Stomach (tissue), 8 donors: ENCODE measurements at regions not wholly inside any gene's neighbourhood (a gene's known extent, or its start where the extent isn't known, plus 50 kb on each side); places are given as distances from the start of the nearest gene placed in this dataset.

Experiments used
- DNase-seq, 2 donors: peaks; one replicate each; pipeline versions ENCODE4 v3.0.0 to v3.0.0-alpha.2; 2013 to 2019
- H3K27ac ChIP-seq, 5 donors: fragments of 200-600 bp in 4 of 5; sonication (generic) in 4 of 5; one replicate each; pipeline ENCODE4 v1.5.1; 2013 to 2019; ENCODE audit warnings: mild to moderate bottlenecking in 1 of 5, moderate library complexity in 1 of 5
- H3K27me3 ChIP-seq, 3 donors: fragments of 200-600 bp; sonication (generic); one replicate each; pipeline ENCODE4 v1.5.1; 2017 to 2019; ENCODE audit warnings: mixed run types in 1 of 3
- H3K36me3 ChIP-seq, 4 donors: fragments of 200-600 bp; sonication (generic); 1 replicate in 3 of 4; 2 replicates in 1 of 4; pipeline ENCODE4 v1.5.1; 2016 to 2019
- H3K4me1 ChIP-seq, 4 donors: fragments of 200-600 bp; sonication (generic); one replicate each; pipeline ENCODE4 v1.5.1; 2016 to 2019
- H3K4me3 ChIP-seq, 4 donors: fragments of 200-600 bp; sonication (generic) in 3 of 4; one replicate each; pipeline ENCODE4 v1.5.1; 2016 to 2019; ENCODE audit warnings: mild to moderate bottlenecking in 1 of 4
- H3K9me3 ChIP-seq, 4 donors: fragments of 200-600 bp; sonication (generic); one replicate each; pipeline ENCODE4 v1.5.1; 2016 to 2019
- CTCF ChIP-seq, 7 experiments: fragments of 450-650 bp in 4 of 7; fragments of 200-600 bp in 3 of 7; sonication (generic) in 3 of 7; IDR thresholded peaks; one replicate each; pipeline ENCODE4 v1.5.1; 2016 to 2019; ENCODE audit warnings: antibody characterized with exemption in 7 of 7, control low read depth in 2 of 7, mild to moderate bottlenecking in 1 of 7
- EP300 ChIP-seq: sonication (generic); formaldehyde crosslinking; IDR thresholded peaks from one replicate; pipeline ENCODE4 v1.6.1; 2017; ENCODE audit warnings: antibody characterized with exemption
- POLR2A ChIP-seq, 4 donors: fragments of 450-650 bp; IDR thresholded peaks; one replicate each; pipeline ENCODE4 v1.6.1; 2016; ENCODE audit warnings: antibody characterized with exemption in 4 of 4, control low read depth in 2 of 4, mild to moderate bottlenecking in 1 of 4, moderate library complexity in 1 of 4
- POLR2AphosphoS5 ChIP-seq, 3 donors: sonication (generic); formaldehyde crosslinking; IDR thresholded peaks; one replicate each; pipeline ENCODE4 v1.6.1; 2016; ENCODE audit warnings: antibody characterized with exemption in 3 of 3
- WGBS, 5 donors: extraction: QIAGEN DNeasy Blood & Tissue Kit in 3 of 5; methylation state at CpG; one replicate each; pipeline versions ENCODE4 v1.1.5 to v1.1.7; 2013 to 2018; 5-methylcytosine and 5-hydroxymethylcytosine counted together
- intact Hi-C: fragments of 100-400 bp; cut with DNase I; formaldehyde crosslinking; loops from one replicate; pipeline ENCODE4 v1.15.1; 2023; ENCODE audit warnings: low total_unique reads
- donor health status: healthy with polysubstance abuse.
- donor health status: Bipolar disorder and iron deficiency.
- donor health status: healthy.

- no peak for DNase-seq
- no peaks in the 10 kb centered on the region for H3K27me3 ChIP-seq
- H3K4me1 ChIP-seq = no peaks in the 10 kb centered on the region
- no peak overlapping the region for H3K27ac ChIP-seq
- no peak for TF ChIP-seq CTCF (IDR thresholded peaks at IDR 0.05)
- TF ChIP-seq POLR2A (IDR thresholded peaks at IDR 0.05) = no peak
- no peak for TF ChIP-seq POLR2AphosphoS5 (IDR thresholded peaks at IDR 0.05)
- no peak for TF ChIP-seq EP300
- H3K36me3 ChIP-seq = no peaks in the 10 kb centered on the region
- 55 to 85% (median 60%) methylated on average over 2 of the region's 2 CpGs for WGBS, 5 donors
- H3K9me3 ChIP-seq = no peaks in the 10 kb centered on the region
- intact Hi-C loops = no loop called here
- no peak overlapping the region for H3K4me3 ChIP-seq
Measured at GRCh38 chr3:101124125-101124524, 130.9 kb upstream of the ABI3BP start.

- Histone ChIP-seq H3K9me3 (no peaks in the 10 kb centered on the region), H3K27me3 (no peaks in the 10 kb centered on the region), H3K36me3 (no peaks in the 10 kb centered on the region), H3K4me1 (no peaks in the 10 kb centered on the region), H3K4me3 (no peak overlapping the region), H3K27ac (no peak overlapping the region)
- WGBS, 5 donors = 56 to 77% (median 63%) methylated on average over 2 of the region's 2 CpGs
- DNase-seq = no peak
- no peak for TF ChIP-seq POLR2A (IDR thresholded peaks at IDR 0.05)
- no peak for TF ChIP-seq EP300
- no peak for TF ChIP-seq POLR2AphosphoS5 (IDR thresholded peaks at IDR 0.05)
- TF ChIP-seq CTCF (IDR thresholded peaks at IDR 0.05) = no peak
- intact Hi-C loops = no loop called here
Measured at GRCh38 chr3:101123081-101123480, 129.9 kb upstream of the ABI3BP start.

DNA sequence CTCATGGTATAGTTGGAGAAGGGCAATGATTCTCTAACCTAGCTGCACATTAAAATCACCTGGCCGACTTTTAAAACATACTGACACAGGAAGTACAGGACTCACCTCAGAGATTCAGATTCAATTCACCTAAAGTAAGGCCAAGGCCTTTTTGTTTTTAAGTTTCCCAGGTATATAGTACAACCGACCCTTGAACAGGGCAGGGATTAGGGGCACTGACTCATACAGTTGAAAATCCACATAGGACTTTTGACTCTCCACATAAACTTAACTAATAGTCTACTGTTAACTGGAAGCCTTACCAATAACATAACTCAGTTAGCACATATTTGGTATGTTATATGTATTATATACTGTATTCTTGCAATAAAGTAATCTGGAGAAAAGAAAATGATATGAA lies 129.5 kb upstream of the ABI3BP start:
- Histone ChIP-seq H3K4me1 (no peaks in the 10 kb centered on the region), H3K27ac (no peak overlapping the region), H3K36me3 (no peaks in the 10 kb centered on the region), H3K27me3 (no peaks in the 10 kb centered on the region), H3K9me3 (no peaks in the 10 kb centered on the region), H3K4me3 (no peak overlapping the region)
- 68 to 86% (median 75%) methylated on average over 2 of the region's 2 CpGs for WGBS, 5 donors
- no peak for DNase-seq
- TF ChIP-seq CTCF (IDR thresholded peaks at IDR 0.05) = no peak
- TF ChIP-seq POLR2A (IDR thresholded peaks at IDR 0.05) = no peak
- TF ChIP-seq POLR2AphosphoS5 (IDR thresholded peaks at IDR 0.05) = no peak
- TF ChIP-seq EP300 = no peak
- intact Hi-C loops = no loop called here

GRCh38 chr3:101120039-101120438 lies 126.8 kb upstream of the ABI3BP start:
- H3K27me3 ChIP-seq = no peaks in the 10 kb centered on the region
- H3K9me3 ChIP-seq = no peaks in the 10 kb centered on the region
- TF ChIP-seq POLR2AphosphoS5 (IDR thresholded peaks at IDR 0.05) (no peak), POLR2A (IDR thresholded peaks at IDR 0.05) (no peak), EP300 (no peak), CTCF (IDR thresholded peaks at IDR 0.05) (no peak)
- no peak for DNase-seq
- H3K4me3 ChIP-seq = no peak overlapping the region
- H3K4me1 ChIP-seq = no peaks in the 10 kb centered on the region
- no peaks in the 10 kb centered on the region for H3K36me3 ChIP-seq
- H3K27ac ChIP-seq = no peak overlapping the region
- WGBS, 5 donors = 88 to 93% (median 89%) methylated on average over 2 of the region's 2 CpGs
- intact Hi-C loops = no loop called here
